K562 (cell line): ENCODE measurements at regions not wholly inside any gene's neighbourhood (a gene's known extent, or its start where the extent isn't known, plus 50 kb on each side); places are given as distances from the start of the nearest gene placed in this dataset.

Source experiments
- ATAC-seq: fragments of 200-7000 bp; cut with Tn5 transposase; 3 replicates; pipeline ENCODE4 v1.9.1; 2020; ENCODE audit warnings: moderate library complexity
- BruUV-seq: library from RNA; stranded (reverse); fragments of 400-500 nt; replicated peaks from 2 replicates; lab custom pipeline; 2021; lab: Mats Ljungman, UMichigan
- CTCF ChIA-PET: fragments of 300-600 bp; formaldehyde crosslinking; extraction: SDS; loops from one replicate; lab custom pipeline; 2021; ENCODE audit warnings: low intra/inter-chr PET ratio; lab: Yijun Ruan, JAX
- POLR2A ChIA-PET: fragments of 300-600, 350-650 bp; sonication (Branson Sonifier 250); formaldehyde crosslinking; extraction: SDS; loops from one replicate; lab custom pipeline; 2021; ENCODE audit warnings: antibody characterized with exemption, inconsistent platforms; lab: Yijun Ruan, JAX
- DNase-seq, 4 experiments: peaks; one replicate each; pipeline versions ENCODE4 v3.0.0 to v3.0.0-alpha.2; 2011 to 2018; ENCODE audit warnings: low spot score in 3 of 4, mixed read lengths in 3 of 4; ENCODE audit errors: extremely low read depth in 1 of 4
- FAIRE-seq: peaks from 2 replicates; lab custom pipeline; 2011; peaks lifted over from hg19 to GRCh38; lab: Jason Lieb, UNC
- H2AFZ ChIP-seq: 2 replicates; pipeline ENCODE4 v1.6.0; 2011; ENCODE audit warnings: low read depth, low read length, control low read depth, inconsistent platforms
- H3K27ac ChIP-seq: fragments of 200-600 bp; 3 replicates; pipeline ENCODE4 v1.8.0; 2011; ENCODE audit warnings: low read depth, mild to moderate bottlenecking, control low read depth, inconsistent platforms, low read length, moderate library complexity, mixed read lengths; ENCODE audit errors: extremely low read depth
- H3K27me3 ChIP-seq, 2 experiments: fragments of 300-600 bp in 1 of 2; 2 replicates in 1 of 2; 3 replicates in 1 of 2; pipeline versions ENCODE4 v1.6.0 to v1.8.0; 2011; ENCODE audit warnings: inconsistent platforms in 2 of 2, low read length in 2 of 2, mild to moderate bottlenecking in 1 of 2, mixed read lengths in 1 of 2, moderate library complexity in 1 of 2; ENCODE audit not compliant: control insufficient read depth in 2 of 2, insufficient read depth in 2 of 2
- H3K36me3 ChIP-seq: fragments of 300-600 bp; 3 replicates; pipeline ENCODE4 v1.8.0; 2011; ENCODE audit warnings: mild to moderate bottlenecking, low read length, inconsistent platforms; ENCODE audit not compliant: control insufficient read depth, insufficient read depth
- H3K4me1 ChIP-seq, 2 experiments: fragments of 200-600 bp in 1 of 2; replicated peaks in 1 of 2; 2 replicates in 1 of 2; 3 replicates in 1 of 2; pipeline versions ENCODE4 v1.5.1 to v1.8.0; 2011; ENCODE audit warnings: inconsistent platforms in 2 of 2, low read length in 2 of 2, mild to moderate bottlenecking in 1 of 2, mixed read lengths in 1 of 2, moderate library complexity in 1 of 2; ENCODE audit not compliant: control insufficient read depth in 2 of 2, insufficient read depth in 2 of 2
- H3K4me2 ChIP-seq: 2 replicates; pipeline ENCODE4 v1.6.1; 2011; ENCODE audit warnings: low read length, control low read depth, inconsistent platforms, mixed read lengths; ENCODE audit not compliant: insufficient read depth
- H3K4me3 ChIP-seq: fragments of 200-600 bp; sonication (generic), shearing (Covaris generic); 2 replicates; pipeline ENCODE4 v1.5.1; 2016; ENCODE audit warnings: control low read depth, inconsistent platforms
- H3K79me2 ChIP-seq: fragments of 200-600 bp; 3 replicates; pipeline ENCODE4 v1.8.0; 2011; ENCODE audit warnings: low read length, inconsistent platforms; ENCODE audit not compliant: control insufficient read depth, insufficient read depth
- H3K9ac ChIP-seq, 2 experiments: 2 replicates each; pipeline versions ENCODE4 v1.6.0 to v1.6.1; 2011; ENCODE audit warnings: low read depth in 2 of 2, low read length in 2 of 2, control low read depth in 1 of 2, inconsistent platforms in 1 of 2, mild to moderate bottlenecking in 1 of 2, mixed read lengths in 1 of 2; ENCODE audit not compliant: insufficient read depth in 1 of 2
- H3K9me1 ChIP-seq: one replicate; pipeline ENCODE4 v1.6.0; 2011; ENCODE audit warnings: inconsistent platforms, mild to moderate bottlenecking, low read length, moderate library complexity; ENCODE audit not compliant: control insufficient read depth, insufficient read depth
- H3K9me3 ChIP-seq: replicated peaks from 2 replicates; pipeline ENCODE4 v1.5.1; 2011; ENCODE audit warnings: low read depth, low read length, inconsistent platforms; ENCODE audit not compliant: control insufficient read depth, insufficient read depth
- H4K20me1 ChIP-seq: replicated peaks from 2 replicates; pipeline ENCODE4 v1.6.1; 2011; ENCODE audit warnings: low read length, inconsistent platforms, mixed read lengths; ENCODE audit not compliant: control insufficient read depth, insufficient read depth
- E2F1 ChIP-seq: sonication (generic); formaldehyde crosslinking; IDR thresholded peaks from 2 replicates; pipeline ENCODE4 v1.8.1; 2023; ENCODE audit warnings: mild to moderate bottlenecking, missing genetic modification reagents, moderate library complexity
- GABPA ChIP-seq: fragments of 200-800 bp; sonication (Bioruptor generic); conservative IDR thresholded peaks from 2 replicates; pipeline ENCODE4 v1.6.1; 2016; ENCODE audit warnings: low read depth, missing genetic modification characterization, missing compliant biosample characterization
- HNRNPLL ChIP-seq: fragments of 200-400 bp; formaldehyde crosslinking; IDR thresholded peaks from 2 replicates; pipeline ENCODE4 v1.6.1; 2017; ENCODE audit warnings: low read length, low read depth, mild to moderate bottlenecking; ENCODE audit not compliant: poor library complexity, severe bottlenecking
- RFX7 ChIP-seq: fragments of 250-450 bp; sonication (Bioruptor Pico); IDR thresholded peaks from 2 replicates; pipeline ENCODE4 v1.5.1; 2021; ENCODE audit warnings: mild to moderate bottlenecking
- SIN3A ChIP-seq, 2 experiments: fragments of 150-350 bp in 1 of 2; IDR thresholded peaks; 2 replicates each; pipeline ENCODE4 v1.6.1; 2011 to 2016; ENCODE audit warnings: borderline replicate concordance in 2 of 2, low read depth in 2 of 2, low read length in 2 of 2, mild to moderate bottlenecking in 2 of 2, moderate library complexity in 2 of 2; ENCODE audit not compliant: control insufficient read depth in 1 of 2
- SMAD1 ChIP-seq: fragments of 150-350 bp; IDR thresholded peaks from 2 replicates; pipeline ENCODE4 v1.6.1; 2014; ENCODE audit warnings: low read length, low read depth; ENCODE audit not compliant: partially characterized antibody
- ZNF133 ChIP-seq: fragments of 250-450 bp; sonication (Bioruptor Pico); IDR thresholded peaks from 2 replicates; pipeline ENCODE4 v1.4.0; 2020; ENCODE audit warnings: mild to moderate bottlenecking
- ZNF584 ChIP-seq: fragments of 200-800 bp; sonication (Bioruptor generic); IDR thresholded peaks from 2 replicates; pipeline ENCODE4 v1.6.1; 2016; ENCODE audit warnings: low read depth, mild to moderate bottlenecking, missing genetic modification characterization, missing compliant biosample characterization
- WGBS: fragments of 100-300 bp; shearing (Covaris generic); methylation state at CpG from one replicate; pipeline ENCODE4 v1.1.6; 2016; ENCODE audit warnings: low coverage, mixed read lengths; ENCODE audit not compliant: insufficient coverage; ENCODE audit errors: missing lambda C conversion rate; 5-methylcytosine and 5-hydroxymethylcytosine counted together
- in situ Hi-C: fragments of 300-500 bp; cut with MboI; formaldehyde crosslinking; loops from 4 replicates; pipeline ENCODE4 v1.15.0; 2018; ENCODE audit warnings: inconsistent platforms, mixed read lengths
- intact Hi-C: fragments of 100-400 bp; cut with micrococcal nuclease; formaldehyde crosslinking; loops from 2 replicates; pipeline ENCODE4 v1.14.2; 2022

GRCh38 chr7:41762641-41763040, 59.8 kb upstream of the INHBA start:
- Histone ChIP-seq H3K36me3 (no peaks in the 10 kb centered on the region), H3K27ac (no peak overlapping the region), H3K4me1 (no peaks in the 10 kb centered on the region), H3K79me2 (no peaks in the 10 kb centered on the region), H2AFZ (no peak overlapping the region), H3K4me3 (no peak overlapping the region), H3K4me2 (no peak overlapping the region), H3K9ac (no peak overlapping the region), H4K20me1 (no peaks in the 10 kb centered on the region), H3K9me1 (no peaks in the 10 kb centered on the region), H3K9me3 (no peaks in the 10 kb centered on the region), H3K27me3 (no peaks in the 10 kb centered on the region)
- ChIA-PET POLR2A (no interaction called here), CTCF (no interaction called here)
- FAIRE-seq = no peak
- in situ Hi-C loops (no loop called here), intact Hi-C loops (no loop called here)
- TF ChIP-seq E2F1 (no peak), RFX7 (no peak), SMAD1 (no peak), SIN3A (IDR thresholded peaks at IDR 0.05; ENCODE audit: borderline replicate concordance in 2 of 2, control insufficient read depth in 1 of 2, low read depth in 2 of 2, low read length in 2 of 2) (no peak), HNRNPLL (no peak), ZNF133 (no peak)
- ATAC-seq = no peak
- no peak for DNase-seq
- BruUV-seq = no TSS peak

- no peak overlapping the region for H3K4me2 ChIP-seq
- ChIA-PET POLR2A (interaction anchor here (0.6 kb wide), 1 partner anchor 52 kb away, joined by 4 read pairs; no protein-coding TSS in a partner anchor), CTCF (no interaction called here)
- BruUV-seq = no TSS peak
- no peak for DNase-seq
- no peak overlapping the region for H3K9ac ChIP-seq
- H2AFZ ChIP-seq = no peak overlapping the region
- no peaks in the 10 kb centered on the region for H3K79me2 ChIP-seq
- H3K9me1 ChIP-seq = no peaks in the 10 kb centered on the region
- ATAC-seq = no peak
- H3K36me3 ChIP-seq = no peaks in the 10 kb centered on the region
- peak; percentile 38 for TF ChIP-seq GABPA
- TF ChIP-seq ZNF584 (CRISPR knock-in tag) = no peak
- no peaks in the 10 kb centered on the region for H3K4me1 ChIP-seq
- no peak overlapping the region for H3K27ac ChIP-seq
- no peaks in the 10 kb centered on the region for H3K27me3 ChIP-seq
- WGBS = 0% methylated on average over 1 of the region's 1 CpG
- no peak for FAIRE-seq
- no peak overlapping the region for H3K4me3 ChIP-seq
- intact Hi-C loops = no loop called here
- no peaks in the 10 kb centered on the region for H3K9me3 ChIP-seq
- in situ Hi-C loops = no loop called here
- H4K20me1 ChIP-seq = no peaks in the 10 kb centered on the region
Observed at GRCh38 chr7:41760293-41760692, 57.4 kb upstream of the INHBA start.
